HCT116 (cell line): ENCODE measurements at regions not wholly inside any gene's neighbourhood (a gene's known extent, or its start where the extent isn't known, plus 50 kb on each side); places are given as distances from the start of the nearest gene placed in this dataset.

Source experiments
- ATAC-seq: fragments of 200-7000 bp; cut with Tn5 transposase; 2 replicates; pipeline ENCODE4 v1.9.1; 2020; ENCODE audit warnings: mild to moderate bottlenecking, moderate library complexity
- BruUV-seq: library from RNA; stranded (reverse); fragments of 400-500 nt; replicated peaks from 2 replicates; lab custom pipeline; 2021; lab: Mats Ljungman, UMichigan
- CTCF ChIA-PET: fragments of 300-600 bp; sonication (Branson Sonifier 250); formaldehyde crosslinking; loops from one replicate; lab custom pipeline; 2021; ENCODE audit warnings: antibody characterized with exemption; lab: Charles Lee
- POLR2A ChIA-PET: fragments of 300-600, 350-600 bp; sonication (Branson Sonifier 250); formaldehyde crosslinking; loops from one replicate; lab custom pipeline; 2021; ENCODE audit warnings: antibody characterized with exemption; lab: Charles Lee
- RAD21 ChIA-PET, 2 experiments: fragments of 300-600 bp; sonication (Branson Sonifier 250); formaldehyde crosslinking; loops; one replicate each; lab custom pipeline; 2023; ENCODE audit warnings: low total read pairs in 2 of 2; ENCODE audit not compliant: uncharacterized antibody in 2 of 2, unreplicated experiment in 2 of 2, low non-redundant PET in 1 of 2; lab: Charles Lee
- DNase-seq: peaks from one replicate; pipeline ENCODE4 v3.0.0-alpha.2; 2010; ENCODE audit warnings: low read depth, low spot score
- H2AFZ ChIP-seq: fragments of 200-600 bp; shearing (Covaris generic), sonication (generic); 2 replicates; pipeline ENCODE4 v1.6.1; 2017; ENCODE audit warnings: low read depth, mixed run types, mixed read lengths, antibody characterized with exemption, low read length; ENCODE audit not compliant: poor library complexity, severe bottlenecking
- H3K27ac ChIP-seq: 2 replicates; pipeline ENCODE4 v1.5.1; 2012; ENCODE audit warnings: low read depth, low read length
- H3K27me3 ChIP-seq: fragments of 200-600 bp; sonication (generic); 2 replicates; pipeline ENCODE4 v1.6.1; 2016; ENCODE audit warnings: mixed run types, low read length, mixed read lengths; ENCODE audit not compliant: insufficient read depth
- H3K36me3 ChIP-seq, 2 experiments: fragments of 200-500 bp in 1 of 2; fragments of 200-600 bp in 1 of 2; sonication (Bioruptor generic) in 1 of 2; sonication (generic) in 1 of 2; 2 replicates each; pipeline versions ENCODE4 v1.5.1 to v1.6.1; 2014 to 2016; ENCODE audit warnings: low read length in 2 of 2, inconsistent platforms in 1 of 2, mixed read lengths in 1 of 2, mixed run types in 1 of 2; ENCODE audit not compliant: insufficient read depth in 2 of 2, control insufficient read depth in 1 of 2
- H3K4me1 ChIP-seq, 2 experiments: fragments of 200-600 bp in 1 of 2; sonication (generic) in 1 of 2; 2 replicates each; pipeline versions ENCODE4 v1.5.1 to v1.6.1; 2012 to 2017; ENCODE audit warnings: low read length in 2 of 2, inconsistent platforms in 1 of 2, mild to moderate bottlenecking in 1 of 2, mixed read lengths in 1 of 2, mixed run types in 1 of 2, moderate library complexity in 1 of 2; ENCODE audit not compliant: insufficient read depth in 2 of 2, control insufficient read depth in 1 of 2
- H3K4me2 ChIP-seq: fragments of 200-600 bp; sonication (generic); 2 replicates; pipeline ENCODE4 v1.6.1; 2017; ENCODE audit warnings: mixed run types, low read length, mixed read lengths
- H3K4me3 ChIP-seq, 2 experiments: fragments of 200-600 bp in 1 of 2; sonication (generic) in 1 of 2; replicated peaks in 1 of 2; 2 replicates each; pipeline ENCODE4 v1.5.1; 2011 to 2016; ENCODE audit warnings: low read length in 2 of 2, control low read depth in 1 of 2, low read depth in 1 of 2, mild to moderate bottlenecking in 1 of 2, mixed read lengths in 1 of 2, mixed run types in 1 of 2
- H3K79me2 ChIP-seq: fragments of 200-600 bp; sonication (generic); 2 replicates; pipeline ENCODE4 v1.6.1; 2017; ENCODE audit warnings: mild to moderate bottlenecking, mixed run types, low read length, moderate library complexity, mixed read lengths; ENCODE audit not compliant: insufficient read depth
- H3K9ac ChIP-seq: fragments of 200-600 bp; sonication (generic); 2 replicates; pipeline ENCODE4 v1.6.1; 2016; ENCODE audit warnings: low read length, mixed read lengths
- H3K9me2 ChIP-seq: fragments of 200-600 bp; sonication (generic), shearing (Covaris generic); 2 replicates; pipeline ENCODE4 v1.6.1; 2017; ENCODE audit warnings: mixed run types, mild to moderate bottlenecking, moderate library complexity; ENCODE audit not compliant: insufficient read depth
- H3K9me3 ChIP-seq, 2 experiments: fragments of 200-500 bp in 1 of 2; fragments of 200-600 bp in 1 of 2; sonication (Bioruptor generic) in 1 of 2; sonication (generic) in 1 of 2; 2 replicates each; pipeline ENCODE4 v1.6.1; 2014 to 2017; ENCODE audit warnings: low read length in 2 of 2, mixed read lengths in 2 of 2, inconsistent platforms in 1 of 2, low read depth in 1 of 2, mild to moderate bottlenecking in 1 of 2, mixed run types in 1 of 2, moderate library complexity in 1 of 2; ENCODE audit not compliant: control insufficient read depth in 1 of 2, insufficient read depth in 1 of 2
- H4K20me1 ChIP-seq: fragments of 200-600 bp; sonication (generic), shearing (Covaris generic); 2 replicates; pipeline ENCODE4 v1.6.1; 2017; ENCODE audit warnings: mixed run types, mild to moderate bottlenecking, moderate library complexity; ENCODE audit not compliant: insufficient read depth
- ATF3 ChIP-seq: IDR thresholded peaks from 2 replicates; pipeline ENCODE4 v1.6.1; 2012
- CBX3 ChIP-seq: IDR thresholded peaks from 2 replicates; pipeline ENCODE4 v1.6.1; 2012; ENCODE audit warnings: low read depth
- CEBPB ChIP-seq: IDR thresholded peaks from 2 replicates; pipeline ENCODE4 v1.6.1; 2012; ENCODE audit warnings: low read depth
- EGR1 ChIP-seq: IDR thresholded peaks from 2 replicates; pipeline ENCODE4 v1.6.1; 2012; ENCODE audit warnings: low read depth
- FOSL1 ChIP-seq: IDR thresholded peaks from 2 replicates; pipeline ENCODE4 v1.6.1; 2012; ENCODE audit warnings: low read depth
- JUND ChIP-seq: IDR thresholded peaks from 2 replicates; pipeline ENCODE4 v1.6.1; 2012
- POLR2AphosphoS5 ChIP-seq: IDR thresholded peaks from 2 replicates; pipeline ENCODE4 v1.6.1; 2011; ENCODE audit warnings: mild to moderate bottlenecking, low read depth, low read length, moderate library complexity
- RAD21 ChIP-seq: IDR thresholded peaks from 2 replicates; pipeline ENCODE4 v1.6.1; 2012; ENCODE audit warnings: low read depth, mild to moderate bottlenecking
- SIN3A ChIP-seq: IDR thresholded peaks from 2 replicates; pipeline ENCODE4 v1.6.1; 2012; ENCODE audit warnings: low read depth
- SP1 ChIP-seq: IDR thresholded peaks from 2 replicates; pipeline ENCODE4 v1.6.1; 2012; ENCODE audit warnings: low read depth
- SRF ChIP-seq: IDR thresholded peaks from 2 replicates; pipeline ENCODE4 v1.6.1; 2012; ENCODE audit warnings: low read depth
- TCF7L2 ChIP-seq: IDR thresholded peaks from 2 replicates; pipeline ENCODE4 v1.7.0; 2011; ENCODE audit warnings: borderline replicate concordance, inconsistent platforms; ENCODE audit not compliant: insufficient read depth, insufficient read length; ENCODE audit errors: extremely low read depth
- ZBTB33 ChIP-seq: IDR thresholded peaks from 2 replicates; pipeline ENCODE4 v1.6.1; 2011; ENCODE audit warnings: mild to moderate bottlenecking, low read length, moderate library complexity; ENCODE audit not compliant: insufficient replicate concordance; ENCODE audit errors: extremely low read depth
- ZFX ChIP-seq: fragments of 450-650 bp; IDR thresholded peaks from 2 replicates; pipeline ENCODE4 v1.6.1; 2017
- ZNF274 ChIP-seq: fragments of 200-500 bp; sonication (Bioruptor generic); IDR thresholded peaks from 2 replicates; pipeline ENCODE4 v1.6.1; 2014; ENCODE audit warnings: mild to moderate bottlenecking, low read depth, low read length, inconsistent platforms
- intact Hi-C: fragments of 100-400 bp; cut with micrococcal nuclease; formaldehyde crosslinking; loops from 2 replicates; pipeline ENCODE4 v1.10.0; 2022

- intact Hi-C loops: no loop called here
These were observed 1090.2 kb downstream of the UQCRFS1 start for GRCh38 chr19:28122734-28123133.

More at GRCh38 chr19:28122734-28123133, 1090.2 kb downstream of the UQCRFS1 start:
- DNase-seq (no peak), ATAC-seq (no peak)
- no TSS peak for BruUV-seq
- ChIA-PET POLR2A (no interaction called here), CTCF (no interaction called here), RAD21 (no interaction called here)
- H3K27me3 ChIP-seq: no peaks in the 10 kb centered on the region
- H3K4me1 ChIP-seq: no peaks in the 10 kb centered on the region
- no peak overlapping the region for H3K27ac ChIP-seq
- TF ChIP-seq SRF (no peak), TCF7L2 (no peak), SIN3A (no peak), ZFX (no peak), ATF3 (no peak), EGR1 (no peak), FOSL1 (no peak), ZNF274 (no peak), RAD21 (no peak), ZBTB33 (no peak), JUND (no peak), CBX3 (no peak), CEBPB (no peak), SP1 (no peak), POLR2AphosphoS5 (no peak)
- H4K20me1 ChIP-seq: no peaks in the 10 kb centered on the region
- H2AFZ ChIP-seq: no peak overlapping the region
- no peaks in the 10 kb centered on the region for H3K36me3 ChIP-seq
- H3K4me3 ChIP-seq: no peak overlapping the region
- no peak overlapping the region for H3K9ac ChIP-seq
- H3K9me2 ChIP-seq: no peaks in the 10 kb centered on the region
- H3K9me3 ChIP-seq: peaks cover 20 to 33% of the 10 kb centered on the region in 2 experiments; a peak in 2 of 4 replicates
- H3K4me2 ChIP-seq: no peak overlapping the region
- no peaks in the 10 kb centered on the region for H3K79me2 ChIP-seq
